PC-9 (cell line): ENCODE measurements at regions not wholly inside any gene's neighbourhood (a gene's known extent, or its start where the extent isn't known, plus 50 kb on each side); places are given as distances from the start of the nearest gene placed in this dataset.

Source experiments
- EZH2 ChIP-seq: fragments of 200-600 bp; sonication (generic); IDR thresholded peaks from 2 replicates; pipeline ENCODE4 v1.8.0; 2017; ENCODE audit warnings: antibody characterized with exemption, low read depth
- TF ChIP-seq, protein P1 (sequence below): fragments of 200-600 bp; sonication (generic); conservative IDR thresholded peaks from 2 replicates; pipeline ENCODE4 v1.6.1; 2017; ENCODE audit warnings: mixed run types, antibody characterized with exemption, mild to moderate bottlenecking, moderate library complexity

DNA sequence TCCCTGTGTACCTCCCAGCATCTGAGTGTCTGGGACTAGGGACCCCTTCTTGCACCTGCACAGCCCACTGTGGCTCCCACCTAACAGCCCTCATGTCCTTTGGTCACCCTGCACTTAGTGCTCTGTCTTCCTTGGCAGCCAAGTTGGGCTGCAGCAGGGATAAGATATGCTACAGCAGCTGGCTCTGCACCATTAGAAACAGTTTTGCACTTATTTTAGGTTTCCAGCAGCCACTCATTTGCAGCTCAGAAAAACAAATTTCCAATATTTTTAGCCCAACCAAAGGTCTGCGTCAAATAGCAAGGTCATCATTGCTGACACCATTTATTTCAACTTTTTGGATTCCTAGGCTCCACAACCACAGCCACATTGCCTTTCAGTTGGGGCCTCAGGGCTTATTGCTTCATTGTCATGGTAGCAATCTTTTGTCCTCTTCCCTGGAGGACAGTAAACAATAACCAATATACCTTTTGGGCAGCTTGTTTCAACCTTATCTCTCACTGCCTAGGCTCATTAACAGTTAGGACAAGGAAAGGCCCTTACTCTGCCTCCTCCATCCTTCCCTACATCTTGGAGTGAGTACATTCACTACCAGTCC is 263.9 kb downstream of the COX7C start:
- TF ChIP-seq, protein P1, sequence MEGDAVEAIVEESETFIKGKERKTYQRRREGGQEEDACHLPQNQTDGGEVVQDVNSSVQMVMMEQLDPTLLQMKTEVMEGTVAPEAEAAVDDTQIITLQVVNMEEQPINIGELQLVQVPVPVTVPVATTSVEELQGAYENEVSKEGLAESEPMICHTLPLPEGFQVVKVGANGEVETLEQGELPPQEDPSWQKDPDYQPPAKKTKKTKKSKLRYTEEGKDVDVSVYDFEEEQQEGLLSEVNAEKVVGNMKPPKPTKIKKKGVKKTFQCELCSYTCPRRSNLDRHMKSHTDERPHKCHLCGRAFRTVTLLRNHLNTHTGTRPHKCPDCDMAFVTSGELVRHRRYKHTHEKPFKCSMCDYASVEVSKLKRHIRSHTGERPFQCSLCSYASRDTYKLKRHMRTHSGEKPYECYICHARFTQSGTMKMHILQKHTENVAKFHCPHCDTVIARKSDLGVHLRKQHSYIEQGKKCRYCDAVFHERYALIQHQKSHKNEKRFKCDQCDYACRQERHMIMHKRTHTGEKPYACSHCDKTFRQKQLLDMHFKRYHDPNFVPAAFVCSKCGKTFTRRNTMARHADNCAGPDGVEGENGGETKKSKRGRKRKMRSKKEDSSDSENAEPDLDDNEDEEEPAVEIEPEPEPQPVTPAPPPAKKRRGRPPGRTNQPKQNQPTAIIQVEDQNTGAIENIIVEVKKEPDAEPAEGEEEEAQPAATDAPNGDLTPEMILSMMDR = no peak
- TF ChIP-seq EZH2 = no peak
